HG02588 (cell line): ENCODE measurements at regions not wholly inside any gene's neighbourhood (a gene's known extent, or its start where the extent isn't known, plus 50 kb on each side); places are given as distances from the start of the nearest gene placed in this dataset.
"Not testable (repeated sequence)": the region's sequence is repeated elsewhere in the genome, so short reads cannot be mapped to it uniquely, and the experiment has no call there.

ENCODE experiments used
- ATAC-seq: cut with Tn5 transposase; IDR thresholded peaks from one replicate; pipeline ENCODE4 v1.9.1; 2021; ENCODE audit warnings: mild to moderate bottlenecking, moderate library complexity; ENCODE audit not compliant: unreplicated experiment

DNA sequence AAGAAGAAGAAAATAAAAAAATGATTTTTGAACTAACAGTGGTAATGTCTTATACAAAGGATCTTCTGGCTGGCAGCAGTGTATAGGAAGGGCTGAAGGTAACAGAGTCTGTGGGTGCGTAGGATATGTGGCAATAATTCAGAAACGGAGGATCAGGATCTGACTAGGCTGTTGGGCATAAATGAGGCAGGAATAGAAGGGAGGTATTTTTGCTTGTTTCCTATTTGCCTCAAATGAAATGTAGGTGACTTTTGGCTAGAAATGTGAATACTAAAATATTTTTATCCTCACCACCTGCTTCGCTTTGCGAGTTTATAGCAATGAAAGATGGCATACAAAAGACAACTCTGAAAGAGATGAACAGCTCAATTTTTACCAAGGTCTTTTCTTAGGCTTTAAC lies 1086.1 kb upstream of the CELF4 start:
- no peak for ATAC-seq

DNA sequence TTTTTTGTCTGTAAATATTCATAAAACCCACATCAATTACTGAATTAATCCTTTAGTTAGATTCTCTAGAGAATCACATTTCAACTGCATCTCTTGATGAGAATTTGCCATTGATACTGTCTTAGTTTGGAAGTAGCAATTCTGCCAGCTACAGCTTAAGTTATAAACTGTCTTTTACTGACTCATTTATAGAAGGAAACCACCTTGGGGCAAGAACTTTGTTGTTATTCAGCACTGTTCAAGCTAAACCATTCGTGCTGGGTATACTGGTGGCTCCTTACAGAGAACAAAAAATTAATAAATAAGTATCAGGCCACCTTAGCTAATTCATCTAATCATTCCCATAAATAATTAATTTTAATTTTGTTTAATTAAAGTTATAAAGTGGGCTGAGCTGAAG lies 1082.6 kb upstream of the CELF4 start:
- no peak for ATAC-seq

DNA sequence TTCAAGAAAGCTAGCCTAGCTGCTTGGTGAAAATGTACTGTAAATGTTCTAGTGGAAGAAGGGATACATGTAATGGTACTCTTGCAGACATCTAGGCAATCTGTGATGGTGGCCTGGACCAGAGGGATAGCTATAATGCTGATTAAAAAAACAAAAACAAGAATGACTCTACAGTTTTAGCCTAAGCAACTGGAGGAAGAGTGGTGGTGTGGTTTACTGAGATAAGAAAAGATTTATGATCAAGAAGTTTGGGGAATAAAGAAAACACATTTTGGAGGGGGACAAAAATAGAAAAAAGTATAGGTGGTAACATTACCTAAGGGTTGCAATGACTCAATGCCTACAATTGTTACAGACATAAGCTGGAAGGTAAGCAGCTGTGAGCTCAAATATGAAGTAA lies 1080.7 kb upstream of the CELF4 start:
- no peak for ATAC-seq

DNA sequence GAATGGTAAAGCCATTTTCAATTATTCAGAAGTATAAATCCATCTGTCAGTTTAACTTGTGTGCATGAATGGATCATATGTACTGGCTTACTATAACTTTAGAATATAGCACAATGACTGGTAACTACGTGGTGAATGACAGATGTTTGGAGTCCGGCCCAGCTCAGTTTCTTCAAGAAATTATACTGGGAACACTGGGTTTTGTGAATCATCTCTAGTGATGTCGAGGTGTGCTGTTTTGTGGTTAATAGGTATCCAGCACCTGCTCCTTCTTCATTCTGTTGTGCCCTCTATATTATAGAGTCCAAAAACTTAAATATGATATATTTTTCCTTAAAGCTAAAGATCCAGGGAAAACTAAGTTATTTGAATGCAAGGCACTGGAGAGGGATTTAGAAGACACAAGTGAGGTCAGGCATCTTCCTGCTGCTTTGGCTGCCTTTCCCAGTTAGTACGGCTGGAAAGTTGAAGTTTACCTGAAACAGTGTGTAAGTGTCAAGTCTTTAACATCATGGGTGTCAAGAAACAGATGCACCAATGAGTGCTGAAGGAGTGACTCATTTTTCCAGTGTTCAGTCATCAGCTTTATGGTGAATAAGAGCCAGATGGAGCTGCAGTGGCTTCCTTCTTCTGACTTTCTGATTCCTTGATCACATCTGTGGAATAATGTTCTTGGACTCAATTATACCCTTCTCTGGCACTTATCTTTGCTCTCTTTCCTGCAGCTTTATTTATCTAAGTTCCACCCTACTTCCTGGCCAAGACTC lies 1079.5 kb upstream of the CELF4 start:
- no peak for ATAC-seq

DNA sequence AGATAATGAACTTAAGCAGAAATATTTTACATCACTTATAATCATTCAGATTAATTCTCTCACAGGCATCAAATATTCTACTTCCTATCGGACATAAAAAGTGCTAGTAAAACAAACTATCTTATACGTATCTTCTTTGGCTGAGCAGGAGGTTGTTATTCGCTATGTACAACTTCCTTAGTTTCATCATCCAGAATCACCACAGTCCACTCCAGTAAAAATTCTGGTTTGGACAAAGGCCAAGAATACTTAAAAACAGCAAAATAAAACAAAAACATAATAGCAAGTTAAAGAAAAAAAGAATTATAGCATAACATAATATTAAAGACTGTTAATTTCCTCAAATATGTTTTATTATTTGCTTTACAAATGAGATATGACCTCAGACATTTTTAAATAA lies 1077.1 kb upstream of the CELF4 start:
- ATAC-seq, result no peak

DNA sequence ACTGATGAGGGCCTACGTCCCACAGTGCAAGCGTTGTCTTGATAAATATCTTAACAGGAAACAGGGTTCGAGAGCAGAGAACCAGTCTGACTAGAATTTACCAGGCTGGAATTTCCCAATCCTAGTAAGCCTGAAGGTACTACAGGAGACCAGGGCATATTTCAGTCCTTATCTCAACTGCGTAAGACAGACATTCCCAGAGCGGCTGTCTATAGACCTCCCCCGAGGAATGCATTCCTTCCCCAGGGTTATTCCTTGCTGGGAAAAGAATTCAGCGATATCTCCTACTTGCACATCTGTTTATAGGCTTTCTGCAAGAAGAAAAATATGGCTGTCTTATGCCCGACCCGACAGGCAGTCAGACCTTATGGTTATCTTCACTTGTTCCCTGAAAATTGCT lies 1074.1 kb upstream of the CELF4 start:
- not testable (repeated sequence) for ATAC-seq

DNA sequence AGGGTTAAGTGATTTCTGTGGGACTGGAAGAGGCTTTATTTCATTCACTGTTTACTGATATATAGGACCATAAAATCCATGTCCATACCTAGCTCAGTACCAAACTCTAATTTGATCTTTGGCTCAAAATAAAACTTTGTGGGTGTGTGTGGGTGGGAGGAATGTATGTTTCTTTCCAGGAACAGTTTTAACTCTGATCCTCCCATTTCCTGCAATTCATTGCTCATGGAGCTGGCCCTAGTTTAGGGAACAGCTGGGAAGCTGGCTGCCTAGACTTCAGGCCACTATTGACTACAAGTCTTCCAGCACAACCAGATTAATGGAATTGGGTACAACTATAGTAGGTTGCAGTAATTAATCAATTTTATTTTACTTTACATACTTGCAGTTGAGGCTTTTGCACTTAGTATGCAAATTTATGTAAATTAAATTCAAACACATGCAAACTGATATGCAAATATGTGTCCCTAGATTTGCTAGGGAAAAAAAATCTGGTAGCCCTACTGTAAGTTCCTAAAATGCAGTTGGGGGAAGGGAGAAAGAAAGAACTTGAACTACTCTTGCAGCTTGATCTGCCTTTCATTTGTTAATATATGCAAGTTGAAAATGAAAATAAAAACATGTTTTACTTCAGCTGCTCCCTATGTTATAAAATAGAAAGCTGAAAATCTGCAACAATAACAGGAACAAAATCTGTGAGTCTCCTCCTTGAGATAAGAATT lies 1070.3 kb upstream of the CELF4 start:
- ATAC-seq, result no peak

DNA sequence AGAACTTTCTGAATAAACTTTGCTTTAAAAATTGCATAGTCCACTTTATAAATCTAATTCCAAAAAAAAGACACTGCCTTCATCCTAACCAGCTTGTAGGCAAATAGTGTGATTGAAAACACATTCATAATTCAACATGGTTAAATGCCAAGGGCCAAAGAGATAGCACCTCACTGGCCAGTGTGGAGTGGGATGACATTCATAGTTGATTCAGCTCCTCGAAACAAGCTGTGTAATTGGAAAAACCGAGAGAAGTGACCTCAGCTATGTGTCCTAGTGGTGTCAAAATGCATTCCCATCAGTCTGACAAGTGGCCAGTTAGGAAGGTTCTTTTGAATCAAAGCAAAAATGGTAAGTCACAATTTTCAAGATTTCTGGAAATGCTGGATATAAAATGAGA lies 1068.5 kb upstream of the CELF4 start:
- no peak for ATAC-seq

DNA sequence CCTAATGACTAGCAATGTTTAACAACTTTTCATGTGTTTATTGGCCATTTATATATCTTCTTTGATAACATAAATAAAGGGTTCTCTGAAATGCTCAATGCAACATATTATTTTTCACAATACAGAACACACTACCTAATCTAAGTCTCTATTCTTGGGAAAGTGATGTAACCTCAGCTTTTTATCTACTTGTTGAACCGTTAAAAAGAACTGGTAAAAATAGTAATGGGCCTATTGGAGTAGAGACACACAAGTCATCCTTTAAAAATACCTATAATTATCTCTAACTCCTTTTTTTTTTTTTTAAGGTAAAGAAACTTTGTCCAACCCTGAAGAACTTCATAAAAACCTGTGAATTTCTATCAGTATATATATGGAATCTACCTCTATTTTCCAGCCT lies 1067.7 kb upstream of the CELF4 start:
- no peak for ATAC-seq

DNA sequence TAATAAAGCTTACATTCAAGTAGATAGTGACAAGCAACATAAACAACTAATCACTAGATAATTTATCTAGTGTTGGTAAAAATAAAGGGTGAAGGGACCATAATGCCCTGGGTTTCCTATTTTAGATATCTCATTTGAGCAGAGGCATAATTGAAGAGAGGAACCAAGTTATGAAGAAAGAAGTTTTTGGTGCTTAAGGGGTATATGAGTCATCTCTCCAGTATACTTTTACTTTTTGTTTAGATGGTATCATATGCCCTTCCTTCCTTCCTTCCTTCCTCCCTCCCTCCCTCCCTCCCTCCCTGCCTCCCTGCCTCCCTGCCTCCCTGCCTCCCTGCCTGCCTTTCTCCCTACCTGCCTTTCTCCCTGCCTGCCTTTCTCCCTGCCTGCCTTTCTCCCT lies 1053.5 kb upstream of the CELF4 start:
- no peak for ATAC-seq

DNA sequence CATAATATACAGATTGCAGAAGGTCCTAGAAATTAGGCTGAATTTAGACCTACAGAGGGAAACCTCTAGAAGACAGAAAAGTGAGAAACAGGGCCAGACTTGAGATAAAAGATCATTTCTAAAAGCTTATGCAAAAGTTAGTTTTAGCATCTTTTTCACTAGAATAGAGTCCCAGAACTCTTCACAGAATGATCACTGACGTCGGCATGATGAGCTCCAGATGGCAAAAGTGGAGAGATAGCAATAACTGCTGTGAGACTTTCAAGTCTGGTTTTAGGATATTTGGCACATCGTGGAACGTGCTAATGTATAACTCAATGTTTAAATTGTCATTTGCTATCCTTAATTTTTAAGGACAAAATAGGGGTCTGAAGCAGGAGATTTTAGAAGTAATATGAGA lies 1050.7 kb upstream of the CELF4 start:
- no peak for ATAC-seq

DNA sequence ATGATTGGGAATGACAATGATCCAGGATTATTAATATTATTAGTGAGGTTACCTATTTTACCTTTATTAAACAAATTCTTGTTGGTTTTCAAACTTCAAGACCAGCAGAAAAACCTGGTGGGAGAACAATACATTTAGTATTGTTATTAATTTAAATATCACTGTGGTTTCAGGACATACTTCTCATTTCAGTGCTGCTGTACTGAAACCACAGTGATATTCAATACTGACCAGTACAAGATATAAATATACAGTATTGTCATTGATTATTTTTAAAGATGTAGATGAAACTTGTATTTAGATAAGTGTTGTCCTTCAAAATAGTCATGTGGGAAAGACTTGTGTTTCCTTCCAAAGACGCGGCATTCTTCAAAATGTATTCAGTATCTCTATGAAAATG lies 1047.3 kb upstream of the CELF4 start:
- no peak for ATAC-seq

DNA sequence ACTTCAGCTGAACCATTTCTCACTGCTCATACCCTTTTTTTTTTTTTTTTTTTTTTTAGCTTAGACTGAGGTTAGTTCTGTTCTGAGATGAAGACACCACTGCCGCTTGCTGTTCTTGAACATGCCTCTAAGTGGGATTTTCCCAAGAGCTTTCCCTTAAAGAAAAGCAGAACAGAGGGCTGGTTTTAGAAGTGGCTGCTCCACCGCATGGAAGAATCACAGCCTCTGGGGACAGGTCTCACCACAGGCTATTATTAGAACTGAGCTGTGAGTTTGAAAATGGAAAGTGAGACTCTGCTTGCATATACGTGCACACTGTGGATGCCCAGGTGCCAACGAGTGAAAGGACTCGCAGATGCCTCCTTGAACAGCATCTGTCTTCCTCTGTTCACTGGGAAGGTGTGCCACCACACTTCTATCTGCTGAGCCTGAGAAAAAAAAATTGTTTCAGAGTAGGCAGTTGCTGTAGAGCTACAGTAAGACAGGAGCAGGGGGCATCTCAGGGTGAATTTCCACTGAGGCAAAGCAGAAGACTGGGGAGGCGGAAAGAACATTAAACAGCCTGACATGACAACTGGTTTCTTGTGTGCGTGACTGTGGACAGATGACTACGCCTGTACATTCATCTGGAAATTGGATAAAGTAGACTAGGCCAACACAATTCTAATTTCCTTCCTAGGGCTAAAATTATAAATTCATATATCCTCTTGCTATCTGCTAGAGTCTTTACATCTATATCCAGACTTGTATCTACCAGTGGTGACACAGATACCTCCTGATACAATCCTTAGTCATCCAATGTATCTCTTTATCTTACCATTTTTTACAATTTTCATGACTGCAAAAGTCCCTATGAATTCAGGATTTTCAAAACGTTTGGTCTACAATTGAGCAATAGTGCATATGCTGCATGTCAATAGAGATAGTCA lies 1045.7 kb upstream of the CELF4 start:
- peak; percentile 84 for ATAC-seq

DNA sequence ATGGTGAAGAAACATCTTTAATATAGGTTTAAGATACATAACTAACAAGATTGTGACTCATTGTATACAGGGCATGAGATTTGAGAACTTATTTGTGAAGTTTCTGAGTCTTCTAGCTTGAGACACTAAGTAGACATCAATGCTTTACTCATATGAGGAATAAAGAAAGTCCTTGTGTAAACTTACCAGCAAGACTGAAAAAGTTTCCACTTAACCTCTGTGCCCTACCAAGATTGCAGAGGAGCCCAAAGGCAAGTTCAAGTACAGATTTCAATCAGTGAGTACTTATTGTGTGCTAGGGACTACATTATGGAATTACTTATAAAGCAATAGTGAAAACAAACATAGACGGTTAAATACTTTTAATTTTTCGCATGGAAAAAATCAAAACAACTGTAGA lies 1041.2 kb upstream of the CELF4 start:
- peak; percentile 36 for ATAC-seq

DNA sequence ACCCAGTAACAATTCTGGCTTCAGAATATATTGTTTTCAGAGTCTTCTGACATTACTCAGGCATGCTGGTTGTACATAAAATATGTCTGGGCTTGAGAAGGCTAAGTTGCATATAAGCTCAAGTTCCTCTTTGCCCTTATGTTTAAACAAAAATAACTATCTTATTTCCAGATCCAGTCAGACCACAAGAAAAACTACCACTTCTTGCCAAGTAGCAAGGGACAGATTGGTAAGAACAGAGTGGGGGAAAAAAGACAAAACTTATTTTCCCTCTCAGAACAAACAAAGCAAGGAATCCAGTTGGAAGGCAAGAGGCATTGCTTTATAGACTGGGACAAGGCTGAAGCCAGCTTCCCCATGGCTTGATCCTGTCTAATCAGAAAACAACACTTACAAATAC lies 1036.7 kb upstream of the CELF4 start:
- ATAC-seq, result no peak

DNA sequence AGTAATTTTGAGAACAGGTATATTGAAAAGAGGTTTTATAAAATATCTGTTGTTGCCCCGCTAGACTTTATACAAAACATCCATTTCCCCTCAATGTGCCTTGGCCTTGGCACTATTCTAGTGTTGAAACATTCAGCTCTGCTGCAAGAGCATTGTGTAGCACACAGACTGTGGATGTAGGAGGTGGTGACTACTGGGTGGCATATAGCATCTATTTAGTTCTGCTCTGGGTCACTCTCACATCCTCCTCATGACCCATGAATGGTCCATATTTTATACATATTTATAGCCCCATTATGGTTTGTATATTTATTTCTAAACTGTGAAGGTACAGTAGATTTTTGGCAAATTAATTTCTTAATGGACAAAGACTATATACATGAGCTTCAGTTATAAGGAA lies 1022.0 kb upstream of the CELF4 start:
- ATAC-seq, result no peak

DNA sequence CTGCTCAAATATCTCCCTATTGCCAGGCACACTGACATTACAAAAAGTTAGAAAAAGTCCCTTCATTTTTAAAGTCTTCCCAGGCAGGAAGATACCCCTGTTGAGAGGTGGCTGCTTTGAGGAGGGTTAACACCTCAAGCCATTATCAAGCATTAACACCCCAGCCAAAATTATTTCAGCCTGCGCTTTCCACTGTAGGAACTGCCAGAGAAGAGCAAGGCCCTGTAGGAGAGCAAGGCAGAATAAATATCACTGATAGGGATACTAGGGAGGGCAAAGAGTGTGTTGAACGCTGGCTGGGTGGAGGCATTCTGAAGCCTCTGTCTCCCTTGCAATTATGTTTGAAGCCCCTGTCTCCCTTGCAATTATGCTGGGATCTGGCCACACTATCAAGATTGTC lies 1020.7 kb upstream of the CELF4 start:
- no peak for ATAC-seq

DNA sequence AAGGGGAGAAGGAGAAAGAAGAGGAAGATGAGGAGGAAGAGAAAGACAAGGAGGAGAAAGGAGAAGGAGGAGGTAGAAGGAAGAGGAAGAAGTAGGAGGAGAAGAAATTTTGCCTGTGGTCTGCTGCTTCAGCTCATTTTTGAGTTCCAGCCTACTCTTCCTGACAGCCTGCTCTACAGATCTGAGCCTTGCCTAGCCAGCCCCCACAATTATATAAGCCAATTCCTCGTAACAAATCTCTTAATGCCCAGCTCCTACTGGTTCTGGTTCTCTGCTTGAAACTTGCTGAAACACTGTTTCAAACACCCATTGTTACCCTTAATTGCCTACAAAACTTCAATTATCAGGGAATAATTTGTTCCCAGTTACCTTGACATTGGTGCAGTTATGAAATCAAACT lies 1014.2 kb upstream of the CELF4 start:
- ATAC-seq, result no peak

DNA sequence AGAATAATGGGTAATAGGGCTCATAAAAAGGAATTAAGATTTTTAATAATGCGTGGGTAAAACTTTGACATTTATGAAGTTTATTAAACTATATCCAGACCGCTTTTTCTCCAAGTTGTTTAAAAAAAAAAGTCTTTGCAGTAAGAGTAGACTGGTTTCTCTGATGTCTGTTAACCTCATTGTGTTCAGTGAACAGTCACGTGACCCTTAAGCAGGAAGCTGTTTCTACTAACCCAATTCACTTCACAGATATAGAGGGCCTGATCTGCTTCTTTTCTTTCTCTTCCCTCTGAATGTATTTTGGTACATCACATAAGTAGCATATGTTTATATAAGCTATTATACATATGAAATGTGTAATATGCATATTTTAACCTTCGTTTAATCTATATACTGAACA lies 1011.3 kb upstream of the CELF4 start:
- no peak for ATAC-seq

DNA sequence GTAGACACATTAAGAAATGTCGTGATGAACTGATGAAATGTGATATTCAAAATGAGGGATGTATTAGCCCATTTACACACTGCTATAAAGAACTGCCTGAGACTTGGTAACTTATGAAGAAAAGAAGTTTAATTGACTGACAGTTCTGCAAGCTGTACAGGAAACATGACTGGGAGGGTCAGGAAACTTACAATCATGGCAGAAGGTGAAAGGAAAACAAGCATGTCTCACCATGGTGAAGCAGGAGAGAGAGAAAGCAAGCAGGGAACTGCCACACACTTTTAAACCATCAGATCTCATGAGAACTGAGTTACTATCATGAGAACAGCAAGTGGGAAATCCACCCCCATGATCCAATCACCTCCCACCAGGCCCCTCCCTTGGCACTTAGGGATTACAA lies 1010.8 kb upstream of the CELF4 start:
- ATAC-seq, result no peak

DNA sequence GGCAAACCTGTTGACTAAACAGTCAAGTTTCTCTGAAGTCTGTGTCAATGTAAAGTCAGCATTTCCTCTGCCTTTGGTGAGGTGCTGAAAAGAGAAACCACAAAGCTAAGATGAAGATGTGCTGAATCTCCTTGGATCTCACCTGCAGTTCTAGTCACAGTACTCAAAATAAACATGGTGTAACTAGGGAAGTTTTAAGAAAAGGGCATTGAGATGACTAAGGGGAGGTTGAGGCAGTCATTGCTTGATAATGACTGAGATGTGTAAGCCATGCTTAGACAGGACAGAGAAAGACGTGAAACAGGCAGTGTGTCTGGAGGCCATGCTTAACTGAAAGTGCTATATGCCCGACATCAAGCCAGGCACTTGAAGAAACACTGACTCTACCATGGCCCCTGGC lies 1010.0 kb upstream of the CELF4 start:
- no peak for ATAC-seq

DNA sequence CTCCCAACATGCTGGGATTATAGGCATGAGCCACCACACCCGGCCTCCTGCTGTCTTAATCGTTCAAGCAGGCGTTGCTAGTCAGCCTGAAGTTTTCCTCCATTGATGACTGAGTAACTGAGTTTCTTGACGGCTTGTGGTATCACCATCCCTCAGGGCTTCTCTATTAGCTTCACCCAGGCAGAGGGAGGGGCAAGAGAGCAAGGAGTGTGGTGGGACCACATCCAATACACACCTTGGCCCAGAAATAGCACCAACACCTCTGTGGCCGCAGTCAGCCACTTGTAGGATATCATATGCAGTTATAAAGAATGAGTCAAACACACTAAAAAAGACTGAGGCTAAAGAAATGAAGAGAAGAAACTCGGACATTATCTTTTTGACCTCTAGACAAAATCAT lies 1009.4 kb upstream of the CELF4 start:
- no peak for ATAC-seq
